ENCODE measurements at regions not wholly inside any gene's neighbourhood (a gene's known extent, or its start where the extent isn't known, plus 50 kb on each side); places are given as distances from the start of the nearest gene placed in this dataset.

DNA sequence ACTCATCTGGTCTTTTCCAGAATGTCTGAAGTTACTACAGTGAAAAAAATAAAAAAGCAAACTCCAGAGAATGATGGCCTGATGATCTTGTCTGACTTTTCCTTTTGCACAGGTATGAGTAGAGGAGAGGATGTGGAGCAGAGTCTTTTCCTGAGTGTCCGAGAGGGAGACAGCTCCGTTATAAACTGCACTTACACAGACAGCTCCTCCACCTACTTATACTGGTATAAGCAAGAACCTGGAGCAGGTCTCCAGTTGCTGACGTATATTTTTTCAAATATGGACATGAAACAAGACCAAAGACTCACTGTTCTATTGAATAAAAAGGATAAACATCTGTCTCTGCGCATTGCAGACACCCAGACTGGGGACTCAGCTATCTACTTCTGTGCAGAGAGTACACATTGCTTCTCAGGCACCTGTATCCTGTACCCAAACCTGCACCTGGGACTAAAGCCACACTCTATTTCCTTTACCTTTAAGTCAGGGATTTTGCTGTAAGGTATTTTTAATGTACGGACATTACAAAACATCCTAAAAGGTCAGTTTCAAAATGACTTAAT is 75.8 kb upstream of the OR4E1 start:
- WGBS, result 80% methylated on average over 5 of the region's 5 CpGs
- no peaks in the 10 kb centered on the region for H3K36me3 ChIP-seq
- no peaks in the 10 kb centered on the region for H3K9me3 ChIP-seq
- H3K4me1 ChIP-seq, result no peaks in the 10 kb centered on the region
- no peak overlapping the region for H3K27ac ChIP-seq
- no peak overlapping the region for H3K4me3 ChIP-seq
- no peaks in the 10 kb centered on the region for H3K27me3 ChIP-seq
- no peak for DNase-seq (ENCODE audit: low spot score in 2 of 2)
- TF ChIP-seq EP300 (IDR thresholded peaks at IDR 0.05) (no peak), POLR2A (IDR thresholded peaks at IDR 0.05) (no peak), POLR2AphosphoS5 (IDR thresholded peaks at IDR 0.05) (no peak)
- TF ChIP-seq, protein P1, sequence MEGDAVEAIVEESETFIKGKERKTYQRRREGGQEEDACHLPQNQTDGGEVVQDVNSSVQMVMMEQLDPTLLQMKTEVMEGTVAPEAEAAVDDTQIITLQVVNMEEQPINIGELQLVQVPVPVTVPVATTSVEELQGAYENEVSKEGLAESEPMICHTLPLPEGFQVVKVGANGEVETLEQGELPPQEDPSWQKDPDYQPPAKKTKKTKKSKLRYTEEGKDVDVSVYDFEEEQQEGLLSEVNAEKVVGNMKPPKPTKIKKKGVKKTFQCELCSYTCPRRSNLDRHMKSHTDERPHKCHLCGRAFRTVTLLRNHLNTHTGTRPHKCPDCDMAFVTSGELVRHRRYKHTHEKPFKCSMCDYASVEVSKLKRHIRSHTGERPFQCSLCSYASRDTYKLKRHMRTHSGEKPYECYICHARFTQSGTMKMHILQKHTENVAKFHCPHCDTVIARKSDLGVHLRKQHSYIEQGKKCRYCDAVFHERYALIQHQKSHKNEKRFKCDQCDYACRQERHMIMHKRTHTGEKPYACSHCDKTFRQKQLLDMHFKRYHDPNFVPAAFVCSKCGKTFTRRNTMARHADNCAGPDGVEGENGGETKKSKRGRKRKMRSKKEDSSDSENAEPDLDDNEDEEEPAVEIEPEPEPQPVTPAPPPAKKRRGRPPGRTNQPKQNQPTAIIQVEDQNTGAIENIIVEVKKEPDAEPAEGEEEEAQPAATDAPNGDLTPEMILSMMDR (IDR thresholded peaks at IDR 0.05), result no peak

DNA sequence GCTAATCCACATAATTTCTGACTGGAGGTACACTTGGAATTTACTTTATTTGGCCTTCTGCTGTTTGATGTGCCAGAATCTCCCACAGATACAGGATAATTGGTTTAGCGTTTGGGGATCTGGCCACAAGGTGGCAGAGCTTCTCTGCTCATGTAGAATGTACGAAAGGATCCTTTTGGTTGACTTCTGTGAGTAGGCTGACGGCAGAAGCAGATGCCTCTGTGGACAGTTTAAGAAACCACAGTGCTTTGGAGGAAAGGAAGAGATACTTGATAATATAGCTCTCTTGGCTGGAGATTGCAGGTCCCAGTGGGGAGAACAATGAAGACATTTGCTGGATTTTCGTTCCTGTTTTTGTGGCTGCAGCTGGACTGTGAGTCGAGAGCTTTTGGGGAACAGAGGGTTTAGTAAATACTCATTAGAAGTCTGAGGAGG is 75.3 kb upstream of the OR4E1 start:
- WGBS, result 17% methylated on average over 5 of the region's 5 CpGs
- H3K4me3 ChIP-seq, result no peak overlapping the region
- H3K27me3 ChIP-seq, result no peaks in the 10 kb centered on the region
- TF ChIP-seq POLR2AphosphoS5 (IDR thresholded peaks at IDR 0.05), result no peak
- TF ChIP-seq POLR2A (IDR thresholded peaks at IDR 0.05), result no peak
- TF ChIP-seq, protein P1 (IDR thresholded peaks at IDR 0.05), result peak in 1 of 2 donors; percentile 47
- TF ChIP-seq EP300 (IDR thresholded peaks at IDR 0.05), result no peak
- H3K36me3 ChIP-seq, result no peaks in the 10 kb centered on the region
- no peak for DNase-seq (ENCODE audit: low spot score in 2 of 2)
- H3K4me1 ChIP-seq, result no peaks in the 10 kb centered on the region
- no peaks in the 10 kb centered on the region for H3K9me3 ChIP-seq
- H3K27ac ChIP-seq, result no peak overlapping the region

DNA sequence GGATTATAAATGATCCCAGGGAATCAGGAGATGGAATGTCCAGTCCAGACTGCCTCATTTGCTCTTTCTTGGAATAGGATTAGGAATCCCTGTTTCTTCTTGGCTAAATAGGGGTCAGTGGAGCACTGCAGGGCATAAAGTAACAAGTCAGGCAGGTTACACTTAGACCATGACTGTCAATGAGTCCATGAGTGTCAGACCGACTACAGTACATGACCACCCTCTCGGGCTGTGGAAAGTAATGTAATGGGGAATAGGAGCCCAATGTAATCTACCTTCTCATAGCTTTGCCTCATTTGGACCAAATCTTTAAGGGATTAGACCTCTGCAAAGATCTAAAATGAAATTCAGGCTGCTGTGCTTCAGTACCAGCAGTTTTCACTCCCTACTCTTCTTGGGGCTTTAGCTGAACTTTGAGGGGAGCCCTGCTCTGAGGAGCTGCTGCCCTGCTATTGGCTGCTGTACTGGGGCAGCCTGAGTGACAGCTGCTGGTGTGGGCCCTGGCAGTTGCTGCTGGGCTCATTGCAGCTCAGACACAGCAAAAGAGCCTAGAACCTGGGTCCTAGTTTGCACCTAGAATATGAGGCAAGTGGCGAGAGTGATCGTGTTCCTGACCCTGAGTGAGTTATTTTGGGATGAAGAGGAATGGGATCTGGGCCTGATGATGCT is 62.2 kb upstream of the OR4E1 start:
- no peak overlapping the region for H3K27ac ChIP-seq
- WGBS, result 85% methylated on average over 4 of the region's 4 CpGs
- peaks cover 10% of the 10 kb centered on the region for H3K27me3 ChIP-seq
- H3K4me3 ChIP-seq, result no peak overlapping the region
- no peaks in the 10 kb centered on the region for H3K4me1 ChIP-seq
- H3K9me3 ChIP-seq, result no peaks in the 10 kb centered on the region
- no peaks in the 10 kb centered on the region for H3K36me3 ChIP-seq
- no peak for DNase-seq (ENCODE audit: low spot score in 2 of 2)
- TF ChIP-seq POLR2A (IDR thresholded peaks at IDR 0.05) (no peak), EP300 (IDR thresholded peaks at IDR 0.05) (no peak), POLR2AphosphoS5 (IDR thresholded peaks at IDR 0.05) (no peak)
- TF ChIP-seq, protein P1 (IDR thresholded peaks at IDR 0.05), result no peak

DNA sequence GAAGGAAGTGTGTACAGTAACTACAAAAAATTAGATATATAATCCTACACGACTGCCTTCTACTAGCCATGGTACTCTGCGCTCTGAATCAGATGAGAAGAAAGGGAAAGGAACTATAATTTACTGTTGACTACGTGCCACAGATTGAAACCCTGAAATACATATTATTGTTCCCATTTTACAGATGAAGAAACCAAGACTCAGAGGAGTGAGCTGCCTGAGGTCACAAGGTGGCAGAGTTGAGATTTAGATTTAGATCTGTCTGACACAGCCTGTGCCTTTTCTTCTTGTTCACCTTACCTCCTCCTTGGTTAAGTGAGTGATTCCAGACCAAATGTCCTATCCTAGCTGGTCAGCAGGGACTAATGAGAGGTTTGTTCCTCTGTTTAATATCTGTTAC is 61.6 kb upstream of the OR4E1 start:
- Histone ChIP-seq H3K9me3 (no peaks in the 10 kb centered on the region), H3K27ac (no peak overlapping the region), H3K27me3 (peaks cover 10% of the 10 kb centered on the region), H3K36me3 (no peaks in the 10 kb centered on the region), H3K4me1 (no peaks in the 10 kb centered on the region), H3K4me3 (no peak overlapping the region)
- TF ChIP-seq, protein P1 (IDR thresholded peaks at IDR 0.05), result no peak
- no peak for TF ChIP-seq POLR2AphosphoS5 (IDR thresholded peaks at IDR 0.05)
- DNase-seq (ENCODE audit: low spot score in 2 of 2), result no peak
- WGBS, result 65% methylated on average over 3 of the region's 3 CpGs

DNA sequence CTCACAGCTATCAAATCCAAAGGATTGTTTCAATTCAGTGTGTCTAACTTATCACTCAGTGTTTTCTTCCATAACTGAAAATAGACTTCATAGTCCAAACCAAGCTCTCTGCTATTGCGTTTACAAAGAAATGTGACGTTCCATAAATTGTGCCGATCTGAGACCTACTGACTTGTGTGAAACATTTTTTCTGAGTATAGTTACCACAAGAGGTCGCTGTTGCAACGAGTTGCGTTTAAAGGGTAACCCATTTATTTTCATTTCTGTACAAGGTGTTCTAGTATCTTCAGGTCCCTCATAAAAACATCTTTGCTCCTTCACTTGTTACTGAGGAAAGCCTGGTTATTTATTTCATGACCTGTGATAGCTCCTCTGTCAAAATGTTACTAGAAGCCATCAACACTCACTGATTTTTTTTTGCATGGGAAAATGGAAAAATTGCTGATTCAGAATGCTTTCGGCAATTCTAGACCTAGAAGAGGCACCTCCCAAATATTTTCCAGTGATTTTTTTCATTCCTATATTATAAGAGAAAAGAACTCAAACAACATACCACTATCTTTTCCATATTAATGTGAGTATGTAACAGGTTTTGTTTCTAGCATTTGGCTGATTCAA is 60.9 kb upstream of the OR4E1 start:
- peaks cover 7% of the 10 kb centered on the region for H3K27me3 ChIP-seq
- TF ChIP-seq, protein P1 (IDR thresholded peaks at IDR 0.05), result no peak
- TF ChIP-seq POLR2AphosphoS5 (IDR thresholded peaks at IDR 0.05), result no peak
- no peak for TF ChIP-seq EP300 (IDR thresholded peaks at IDR 0.05)
- TF ChIP-seq POLR2A (IDR thresholded peaks at IDR 0.05), result no peak
- H3K4me3 ChIP-seq, result no peak overlapping the region
- no peaks in the 10 kb centered on the region for H3K36me3 ChIP-seq
- no peaks in the 10 kb centered on the region for H3K4me1 ChIP-seq
- no peak for DNase-seq (ENCODE audit: low spot score in 2 of 2)
- no peaks in the 10 kb centered on the region for H3K9me3 ChIP-seq
- H3K27ac ChIP-seq, result no peak overlapping the region
- WGBS, result 14% methylated on average over 7 of the region's 7 CpGs
